ENCODE measurements at regions not wholly inside any gene's neighbourhood (a gene's known extent, or its start where the extent isn't known, plus 50 kb on each side); places are given as distances from the start of the nearest gene placed in this dataset.

DNA sequence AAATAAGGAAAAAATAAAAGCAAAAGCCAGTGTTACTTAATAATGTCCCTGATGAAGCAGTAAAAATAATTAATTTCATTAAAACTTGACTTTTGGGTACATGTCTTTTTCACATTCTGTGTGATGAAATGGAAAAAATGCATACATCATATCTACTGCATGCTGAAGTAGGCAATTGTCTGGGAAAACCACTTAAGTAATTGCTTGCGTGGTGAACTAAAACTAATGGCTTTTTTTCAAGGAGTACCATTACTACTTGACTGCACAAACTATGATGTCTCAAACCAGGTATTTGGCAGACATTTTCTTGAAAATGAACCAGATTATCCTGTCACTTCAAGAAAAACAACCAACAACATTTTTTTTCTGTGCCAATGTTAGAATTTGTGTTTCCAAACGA lies 91.3 kb upstream of the AKIRIN2 start:
- TF ChIP-seq, protein P1, sequence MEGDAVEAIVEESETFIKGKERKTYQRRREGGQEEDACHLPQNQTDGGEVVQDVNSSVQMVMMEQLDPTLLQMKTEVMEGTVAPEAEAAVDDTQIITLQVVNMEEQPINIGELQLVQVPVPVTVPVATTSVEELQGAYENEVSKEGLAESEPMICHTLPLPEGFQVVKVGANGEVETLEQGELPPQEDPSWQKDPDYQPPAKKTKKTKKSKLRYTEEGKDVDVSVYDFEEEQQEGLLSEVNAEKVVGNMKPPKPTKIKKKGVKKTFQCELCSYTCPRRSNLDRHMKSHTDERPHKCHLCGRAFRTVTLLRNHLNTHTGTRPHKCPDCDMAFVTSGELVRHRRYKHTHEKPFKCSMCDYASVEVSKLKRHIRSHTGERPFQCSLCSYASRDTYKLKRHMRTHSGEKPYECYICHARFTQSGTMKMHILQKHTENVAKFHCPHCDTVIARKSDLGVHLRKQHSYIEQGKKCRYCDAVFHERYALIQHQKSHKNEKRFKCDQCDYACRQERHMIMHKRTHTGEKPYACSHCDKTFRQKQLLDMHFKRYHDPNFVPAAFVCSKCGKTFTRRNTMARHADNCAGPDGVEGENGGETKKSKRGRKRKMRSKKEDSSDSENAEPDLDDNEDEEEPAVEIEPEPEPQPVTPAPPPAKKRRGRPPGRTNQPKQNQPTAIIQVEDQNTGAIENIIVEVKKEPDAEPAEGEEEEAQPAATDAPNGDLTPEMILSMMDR (IDR thresholded peaks at IDR 0.05), result no peak

GRCh38 chr6:87791982-87792381 lies 89.9 kb upstream of the AKIRIN2 start:
- TF ChIP-seq, protein P1 (IDR thresholded peaks at IDR 0.05), result no peak

DNA sequence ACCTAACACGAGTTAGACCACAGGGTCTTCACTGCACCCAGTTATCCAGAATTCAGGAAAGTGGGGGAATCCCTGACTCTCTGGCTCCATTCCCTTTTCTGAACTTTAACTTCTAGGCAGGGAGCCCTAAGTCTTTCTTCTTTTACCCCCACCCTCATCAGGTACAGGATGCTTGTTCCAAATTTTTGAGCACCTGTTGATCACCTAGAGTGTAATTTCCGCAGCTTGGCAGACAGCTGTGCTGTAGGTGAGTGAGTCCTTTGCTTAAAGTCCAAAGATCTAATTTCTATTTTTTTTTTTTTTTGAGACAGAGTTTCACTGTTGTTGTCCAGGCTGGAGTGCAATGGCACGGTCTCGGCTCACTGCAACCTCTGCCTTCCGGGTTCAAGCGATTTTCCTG lies 89.5 kb upstream of the AKIRIN2 start:
- TF ChIP-seq, protein P1 (IDR thresholded peaks at IDR 0.05), result no peak

- TF ChIP-seq, protein P1 (IDR thresholded peaks at IDR 0.05), result no peak
Measured at GRCh38 chr6:87791029-87791428, 89.0 kb upstream of the AKIRIN2 start.

- TF ChIP-seq, protein P1 (IDR thresholded peaks at IDR 0.05), result no peak
Measured at GRCh38 chr6:87789900-87790290, 87.9 kb upstream of the AKIRIN2 start.

GRCh38 chr6:87789198-87789899 lies 87.3 kb upstream of the AKIRIN2 start:
- TF ChIP-seq, protein P1 (IDR thresholded peaks at IDR 0.05), result no peak

GRCh38 chr6:87788141-87788540 lies 86.1 kb upstream of the AKIRIN2 start:
- TF ChIP-seq, protein P1 (IDR thresholded peaks at IDR 0.05), result no peak

All from LNCAP (cell line).